SJSA1 (cell line): ENCODE measurements at regions not wholly inside any gene's neighbourhood (a gene's known extent, or its start where the extent isn't known, plus 50 kb on each side); places are given as distances from the start of the nearest gene placed in this dataset.
"Not testable (repeated sequence)": the region's sequence is repeated elsewhere in the genome, so short reads cannot be mapped to it uniquely, and the experiment has no call there.

Experiments
- DNase-seq, 2 experiments: peaks; one replicate each; pipeline ENCODE4 v3.0.0-alpha.2; 2015 to 2020; ENCODE audit warnings: low spot score in 2 of 2, low read depth in 1 of 2
- H3K27ac ChIP-seq: fragments of 250-450 bp; sonication (Bioruptor Pico); 2 replicates; pipeline ENCODE4 v1.5.1; 2020; ENCODE audit warnings: mild to moderate bottlenecking, moderate library complexity
- H3K27me3 ChIP-seq: fragments of 250-450 bp; sonication (Bioruptor Pico); replicated peaks from 2 replicates; pipeline ENCODE4 v1.5.1; 2020; ENCODE audit warnings: mild to moderate bottlenecking, moderate library complexity
- H3K36me3 ChIP-seq: fragments of 250-450 bp; sonication (Bioruptor Pico); 2 replicates; pipeline ENCODE4 v1.5.1; 2020; ENCODE audit warnings: mild to moderate bottlenecking
- H3K4me1 ChIP-seq: fragments of 250-450 bp; sonication (Bioruptor Pico); replicated peaks from 2 replicates; pipeline ENCODE4 v1.6.1; 2021; ENCODE audit warnings: mild to moderate bottlenecking
- H3K4me3 ChIP-seq: fragments of 250-450 bp; sonication (Bioruptor Pico); 2 replicates; pipeline ENCODE4 v1.5.1; 2020; ENCODE audit warnings: mild to moderate bottlenecking
- H3K9me3 ChIP-seq: fragments of 250-450 bp; sonication (Bioruptor Pico); replicated peaks from 2 replicates; pipeline ENCODE4 v1.5.1; 2020; ENCODE audit warnings: mild to moderate bottlenecking

DNA sequence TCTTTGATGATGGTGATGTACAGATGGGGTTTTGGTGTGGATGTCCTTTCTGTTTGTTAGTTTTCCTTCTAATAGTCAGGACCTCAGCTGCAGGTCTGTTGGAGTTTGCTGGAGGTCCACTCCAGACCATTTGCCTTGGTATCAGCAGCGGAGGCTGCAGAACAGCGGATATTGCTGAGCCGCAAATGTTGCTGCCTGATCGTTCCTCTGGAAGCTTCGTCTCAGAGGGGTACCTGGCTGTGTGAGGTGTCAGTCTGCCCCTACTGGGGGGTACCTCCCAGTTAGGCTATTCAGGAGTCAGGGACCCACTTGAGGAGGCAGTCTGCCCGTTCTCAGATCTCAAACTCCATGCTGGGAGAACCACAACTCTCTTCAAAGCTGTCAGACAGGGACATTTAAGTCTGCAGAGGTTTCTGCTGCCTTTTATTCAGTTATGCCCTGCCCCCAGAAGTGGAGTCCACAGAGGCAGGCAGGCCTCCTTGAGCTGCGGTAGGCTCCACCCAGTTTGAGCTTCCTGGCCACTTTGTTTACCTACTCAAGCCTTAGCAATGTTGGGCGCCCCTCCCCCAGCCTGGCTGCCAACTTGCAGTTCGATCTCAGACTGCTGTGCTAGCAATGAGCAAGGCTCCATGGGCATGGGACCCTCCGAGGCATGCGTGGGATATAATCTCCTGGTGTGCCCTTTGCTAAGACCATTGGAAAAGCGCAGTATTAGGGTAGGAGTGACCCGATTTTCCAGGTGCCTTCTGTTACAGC, 264.5 kb downstream of the MATN1 start:
- not testable (repeated sequence) for H3K36me3 ChIP-seq, H3K4me1 ChIP-seq, H3K4me3 ChIP-seq, H3K9me3 ChIP-seq, H3K27me3 ChIP-seq, H3K27ac ChIP-seq
- peak in 1 of 2 experiments; percentile 46 for DNase-seq

DNA sequence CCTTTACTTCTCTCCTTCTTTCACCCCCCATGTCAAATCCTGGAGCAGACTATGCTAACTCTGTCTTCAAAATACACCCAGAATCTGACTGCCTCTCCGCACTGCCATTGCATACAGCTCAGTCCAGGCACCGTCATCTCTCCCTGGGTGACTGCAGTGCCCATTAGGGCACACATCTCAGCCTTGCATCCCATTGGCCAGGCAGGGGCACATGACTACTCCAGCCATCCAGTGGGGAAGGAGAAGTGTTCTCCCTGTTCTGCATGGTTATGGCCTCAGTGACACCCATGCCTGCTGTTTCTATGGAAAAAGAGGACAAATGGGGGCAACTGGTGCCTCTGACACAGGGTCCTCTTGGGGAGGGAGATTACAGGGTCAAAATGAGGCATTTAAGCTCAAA, 270.5 kb downstream of the MATN1 start:
- H3K36me3 ChIP-seq: no peaks in the 10 kb centered on the region
- H3K4me3 ChIP-seq: no peak overlapping the region
- H3K4me1 ChIP-seq: no peaks in the 10 kb centered on the region
- no peak overlapping the region for H3K27ac ChIP-seq
- no peak for DNase-seq
- no peaks in the 10 kb centered on the region for H3K9me3 ChIP-seq
- H3K27me3 ChIP-seq: no peaks in the 10 kb centered on the region

DNA sequence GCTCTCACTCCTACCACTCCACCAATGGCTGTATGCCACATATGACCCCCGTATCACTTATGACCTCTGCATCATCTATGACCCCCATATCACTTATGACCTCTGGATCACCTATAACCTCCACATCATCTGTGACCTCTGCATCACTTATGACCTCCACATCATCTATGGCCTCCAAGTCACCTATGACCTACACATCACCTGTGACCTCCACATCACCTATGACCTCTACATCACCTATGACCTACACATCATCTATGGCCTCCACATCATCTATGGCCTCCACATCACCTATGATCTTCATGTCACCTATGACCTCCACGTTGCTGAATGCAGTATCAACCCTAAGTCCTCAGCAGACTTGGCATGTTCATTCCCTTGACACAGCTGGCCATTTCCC, 271.2 kb downstream of the MATN1 start:
- Histone ChIP-seq H3K4me3 (no peak overlapping the region), H3K27me3 (no peaks in the 10 kb centered on the region), H3K36me3 (no peaks in the 10 kb centered on the region), H3K27ac (no peak overlapping the region), H3K4me1 (no peaks in the 10 kb centered on the region), H3K9me3 (no peaks in the 10 kb centered on the region)
- no peak for DNase-seq

DNA sequence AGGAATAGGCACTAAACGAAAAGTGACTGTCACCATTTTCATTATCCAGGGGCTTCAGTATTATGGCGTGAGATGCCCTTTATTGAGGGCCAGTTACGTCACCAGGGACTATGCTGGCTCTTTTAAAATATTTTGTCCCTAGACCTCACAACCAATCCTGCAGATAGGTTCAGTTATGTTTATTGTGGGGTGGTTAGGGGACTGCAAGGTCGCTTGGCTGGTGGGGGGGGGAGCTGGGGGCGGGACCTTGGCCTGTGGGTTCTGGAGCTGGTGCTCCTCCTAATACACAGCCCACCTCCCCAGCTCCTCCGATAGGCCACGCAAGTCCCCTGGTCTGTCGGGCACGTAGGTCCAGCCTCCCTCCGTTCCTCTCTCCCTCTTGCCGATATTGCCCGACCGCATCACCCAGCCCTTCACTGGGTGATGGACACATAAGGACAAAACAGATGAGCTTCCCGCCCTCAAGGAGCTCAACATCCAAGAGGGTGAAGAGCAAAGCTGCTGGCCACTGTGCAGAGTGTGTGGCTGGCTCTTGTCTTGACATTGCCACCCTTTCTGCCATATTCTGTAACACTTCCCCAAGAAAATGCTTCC, 271.8 kb downstream of the MATN1 start:
- Histone ChIP-seq H3K27me3 (no peaks in the 10 kb centered on the region), H3K9me3 (no peaks in the 10 kb centered on the region)

DNA sequence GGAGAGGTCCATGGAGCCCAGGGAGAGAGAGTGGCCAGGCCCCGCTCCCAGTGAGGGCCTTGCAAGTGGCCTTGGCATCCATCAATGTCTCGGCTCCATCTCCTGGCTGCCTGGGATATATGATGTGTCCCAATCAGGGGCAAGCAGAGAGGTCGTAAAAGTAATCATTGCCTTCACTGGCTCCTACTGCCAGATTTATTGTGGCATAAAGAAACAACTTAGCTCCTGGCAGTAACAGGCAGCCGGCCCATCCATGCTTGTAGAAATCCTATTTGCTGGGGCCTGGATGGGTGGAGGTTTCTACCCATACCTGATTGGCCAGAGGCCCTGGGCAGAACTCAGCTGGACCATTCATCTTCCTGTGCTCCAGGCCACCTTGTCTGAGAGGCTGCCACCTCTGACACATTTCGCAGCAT, 272.6 kb downstream of the MATN1 start:
- Histone ChIP-seq H3K9me3 (no peaks in the 10 kb centered on the region), H3K27ac (no peak overlapping the region), H3K4me3 (no peak overlapping the region), H3K27me3 (no peaks in the 10 kb centered on the region), H3K36me3 (no peaks in the 10 kb centered on the region), H3K4me1 (no peaks in the 10 kb centered on the region)
- DNase-seq: peak in 1 of 2 experiments; percentile 33

More for the DNA sequence above, 271.8 kb downstream of the MATN1 start:
- DNase-seq: peak in 1 of 2 experiments; percentile 29
- no peaks in the 10 kb centered on the region for H3K36me3 ChIP-seq
- no peak overlapping the region for H3K27ac ChIP-seq
- H3K4me1 ChIP-seq: no peaks in the 10 kb centered on the region
- H3K4me3 ChIP-seq: no peak overlapping the region

DNA sequence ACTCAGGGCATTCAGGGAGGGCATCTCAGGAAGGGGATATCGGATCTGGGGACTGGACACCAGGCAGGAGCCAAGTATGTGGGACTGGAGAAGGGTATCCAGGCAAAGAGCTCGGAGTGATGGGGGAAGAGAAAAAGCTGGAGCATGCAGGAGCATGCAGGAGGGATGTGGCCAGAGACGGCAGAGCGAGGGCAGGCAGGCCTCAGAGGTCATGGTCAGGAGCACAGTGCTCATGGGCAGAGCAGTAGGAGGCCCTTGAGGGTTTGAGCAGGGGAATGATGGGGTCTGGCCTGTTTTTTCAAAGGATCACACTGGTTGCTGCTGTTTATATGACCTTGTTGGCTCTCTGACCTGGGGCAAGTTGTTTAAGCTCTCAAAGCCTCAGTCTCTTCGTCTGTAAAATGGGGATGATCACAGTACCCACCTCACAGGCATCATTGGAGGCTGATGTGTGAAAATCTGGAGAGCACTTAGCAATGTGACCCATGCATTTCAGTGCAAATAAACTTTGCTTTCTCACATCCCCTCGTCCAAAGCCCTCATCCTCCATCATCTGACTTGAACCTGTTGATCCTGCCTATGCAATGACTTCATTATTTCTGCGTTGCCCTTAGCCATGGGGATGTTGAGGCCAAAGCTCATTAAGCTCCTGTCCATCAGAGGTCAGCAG, 273.1 kb downstream of the MATN1 start:
- no peak overlapping the region for H3K27ac ChIP-seq

DNA sequence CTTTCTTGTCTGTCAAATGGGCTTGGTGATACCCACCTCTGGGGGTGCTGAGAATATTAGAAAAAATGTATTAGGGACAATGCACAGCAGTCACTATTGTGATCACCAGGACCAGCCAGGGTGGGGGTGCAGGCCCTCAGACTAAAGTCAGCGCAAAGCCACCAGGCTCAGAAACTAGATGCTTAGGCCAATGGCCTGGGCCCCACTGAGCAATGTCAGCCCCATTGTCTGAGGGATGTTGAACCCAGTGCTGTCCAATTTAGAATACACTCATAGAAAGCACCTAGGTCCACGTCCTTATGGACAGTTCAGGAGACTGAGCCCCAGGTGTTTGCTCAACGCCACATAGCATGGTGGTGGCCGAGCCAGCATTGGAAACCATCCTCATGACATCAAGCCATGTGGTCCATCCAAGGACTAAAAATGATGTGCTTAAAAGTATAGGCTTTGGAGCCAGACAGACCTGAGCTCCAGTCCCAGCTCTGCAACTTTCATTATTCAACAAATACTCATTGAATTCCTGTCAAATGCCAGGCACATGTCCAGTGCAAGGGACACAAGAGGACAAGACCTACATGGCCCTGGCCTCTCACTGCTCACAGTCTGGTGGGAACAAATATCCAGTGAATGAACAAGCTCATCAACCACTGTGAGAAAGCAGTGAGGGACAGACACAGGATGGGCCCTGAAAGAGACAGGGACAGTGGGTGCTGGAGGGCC, 273.8 kb downstream of the MATN1 start:
- Histone ChIP-seq H3K27ac (no peak overlapping the region), H3K27me3 (no peaks in the 10 kb centered on the region), H3K36me3 (no peaks in the 10 kb centered on the region), H3K9me3 (no peaks in the 10 kb centered on the region), H3K4me3 (no peak overlapping the region), H3K4me1 (no peaks in the 10 kb centered on the region)
- DNase-seq: no peak

More for the DNA sequence above, 273.1 kb downstream of the MATN1 start:
- H3K9me3 ChIP-seq: no peaks in the 10 kb centered on the region
- no peaks in the 10 kb centered on the region for H3K27me3 ChIP-seq
- H3K4me3 ChIP-seq: no peak overlapping the region
- DNase-seq: no peak
- no peaks in the 10 kb centered on the region for H3K4me1 ChIP-seq
- no peaks in the 10 kb centered on the region for H3K36me3 ChIP-seq

DNA sequence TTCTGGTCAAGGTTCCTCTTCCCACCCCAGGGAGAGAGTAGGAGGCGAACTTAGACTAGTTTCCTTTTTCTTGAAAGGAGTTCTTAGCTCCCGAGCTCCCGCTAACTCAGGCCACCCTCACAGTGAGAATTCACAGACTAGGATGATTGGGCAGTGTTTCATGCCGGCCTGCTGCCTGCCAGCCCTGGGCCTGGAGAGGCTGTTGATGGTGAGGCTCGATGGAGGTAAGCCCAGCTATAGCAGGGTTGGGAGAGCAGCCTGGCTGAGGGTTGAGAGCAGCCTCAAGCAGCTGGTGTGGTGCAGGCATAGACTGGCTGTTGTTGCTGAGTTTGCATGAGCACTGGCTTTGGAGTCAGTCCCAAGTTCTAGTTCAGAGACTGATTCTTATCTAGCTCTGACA, 274.4 kb downstream of the MATN1 start:
- H3K4me1 ChIP-seq: no peaks in the 10 kb centered on the region
- H3K27ac ChIP-seq: no peak overlapping the region
- H3K9me3 ChIP-seq: no peaks in the 10 kb centered on the region
- H3K4me3 ChIP-seq: no peak overlapping the region
- no peaks in the 10 kb centered on the region for H3K36me3 ChIP-seq
- DNase-seq: no peak
- H3K27me3 ChIP-seq: no peaks in the 10 kb centered on the region

DNA sequence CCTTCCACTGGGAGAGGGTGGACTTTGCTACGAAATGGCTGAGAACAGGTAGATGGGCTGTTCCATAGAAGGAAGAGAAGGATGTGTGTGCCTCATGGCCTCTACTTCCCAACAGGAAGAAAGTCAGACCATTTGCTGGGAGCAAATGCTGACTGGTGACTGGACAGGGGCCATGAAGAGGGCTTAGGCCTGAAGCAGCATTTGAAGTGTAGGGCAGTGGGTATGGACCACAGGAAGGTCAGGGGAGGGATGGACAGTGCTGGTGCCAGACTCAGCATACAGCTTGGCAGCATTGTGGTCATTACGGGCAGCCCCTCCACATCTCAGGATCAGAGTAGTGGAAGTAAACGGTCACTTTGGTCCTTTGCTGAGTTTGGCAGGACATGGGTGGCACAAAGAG, 275.7 kb downstream of the MATN1 start:
- no peaks in the 10 kb centered on the region for H3K27me3 ChIP-seq
- H3K27ac ChIP-seq: no peak overlapping the region

DNA sequence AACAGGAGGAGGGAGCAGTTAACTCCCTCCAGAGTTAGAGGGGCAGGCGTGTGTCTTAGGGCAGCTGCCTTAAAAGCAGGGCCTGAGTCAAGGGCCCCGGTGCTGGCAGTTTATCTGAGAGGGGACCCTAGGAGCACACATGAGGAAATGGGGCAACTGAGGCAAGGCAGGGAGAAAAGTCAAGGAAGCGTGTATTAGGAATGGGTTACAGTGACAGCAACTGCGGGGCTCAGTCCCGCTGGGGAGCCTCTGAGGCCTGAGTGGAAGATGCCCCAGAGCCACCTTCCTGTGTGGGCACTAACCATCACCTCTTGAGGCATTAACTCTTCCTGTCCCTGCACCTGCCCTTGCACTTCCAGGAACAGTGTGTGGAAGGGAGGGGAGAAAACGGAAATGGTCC, 276.3 kb downstream of the MATN1 start:
- DNase-seq: peak in 1 of 2 experiments; percentile 28
- Histone ChIP-seq H3K27me3 (no peaks in the 10 kb centered on the region), H3K36me3 (no peaks in the 10 kb centered on the region), H3K4me1 (no peaks in the 10 kb centered on the region), H3K4me3 (no peak overlapping the region), H3K27ac (no peak overlapping the region), H3K9me3 (no peaks in the 10 kb centered on the region)

More for the DNA sequence above, 275.7 kb downstream of the MATN1 start:
- H3K4me3 ChIP-seq: no peak overlapping the region
- no peaks in the 10 kb centered on the region for H3K9me3 ChIP-seq
- peak in 1 of 2 experiments; percentile 19 for DNase-seq
- no peaks in the 10 kb centered on the region for H3K4me1 ChIP-seq
- no peaks in the 10 kb centered on the region for H3K36me3 ChIP-seq

DNA sequence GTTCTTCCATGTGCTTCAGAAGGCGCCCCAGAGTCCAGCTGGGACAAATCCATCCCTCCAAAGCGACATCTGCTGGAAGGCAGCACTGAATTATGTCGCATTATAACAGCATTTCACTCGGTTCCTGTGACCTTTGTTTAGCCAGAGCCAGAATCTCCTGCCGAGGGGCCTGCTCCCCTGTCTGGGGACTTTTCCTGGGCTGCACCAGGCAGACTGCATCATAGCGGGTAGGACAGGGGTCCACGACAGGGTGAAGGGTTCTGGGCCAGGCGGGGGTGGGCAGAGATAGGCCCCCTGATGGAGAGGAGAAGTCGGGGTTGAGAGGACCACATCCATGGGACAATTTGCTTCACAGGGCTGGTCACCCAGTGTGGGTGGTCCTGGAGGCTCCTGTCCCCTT, 276.9 kb downstream of the MATN1 start:
- Histone ChIP-seq H3K27me3 (no peaks in the 10 kb centered on the region), H3K4me1 (no peaks in the 10 kb centered on the region), H3K27ac (no peak overlapping the region), H3K9me3 (no peaks in the 10 kb centered on the region), H3K36me3 (no peaks in the 10 kb centered on the region), H3K4me3 (no peak overlapping the region)
- peak in 1 of 2 experiments; percentile 28 for DNase-seq

DNA sequence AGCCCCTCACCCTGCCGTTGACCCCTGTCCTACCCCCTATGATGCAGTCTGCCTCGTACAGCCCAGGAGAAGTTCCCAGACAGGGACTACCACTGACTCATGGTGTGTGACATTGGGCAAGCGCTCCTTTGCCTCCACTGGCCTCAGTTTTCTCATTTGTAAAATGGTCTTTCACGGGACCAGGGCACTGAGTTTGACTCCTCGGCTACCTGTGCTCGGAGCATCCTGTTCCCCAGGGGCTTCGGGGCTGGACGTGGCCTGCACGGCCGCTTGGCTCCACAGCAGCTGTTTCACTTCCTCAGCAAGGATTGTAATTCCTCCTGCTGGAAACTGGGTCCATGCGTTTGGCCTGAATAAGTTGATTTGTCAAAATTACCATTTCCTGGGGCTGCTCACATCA, 277.3 kb downstream of the MATN1 start:
- Histone ChIP-seq H3K36me3 (no peaks in the 10 kb centered on the region), H3K4me1 (no peaks in the 10 kb centered on the region), H3K27me3 (no peaks in the 10 kb centered on the region), H3K4me3 (no peak overlapping the region), H3K9me3 (no peaks in the 10 kb centered on the region), H3K27ac (no peak overlapping the region)
- DNase-seq: peak in 1 of 2 experiments; percentile 25

DNA sequence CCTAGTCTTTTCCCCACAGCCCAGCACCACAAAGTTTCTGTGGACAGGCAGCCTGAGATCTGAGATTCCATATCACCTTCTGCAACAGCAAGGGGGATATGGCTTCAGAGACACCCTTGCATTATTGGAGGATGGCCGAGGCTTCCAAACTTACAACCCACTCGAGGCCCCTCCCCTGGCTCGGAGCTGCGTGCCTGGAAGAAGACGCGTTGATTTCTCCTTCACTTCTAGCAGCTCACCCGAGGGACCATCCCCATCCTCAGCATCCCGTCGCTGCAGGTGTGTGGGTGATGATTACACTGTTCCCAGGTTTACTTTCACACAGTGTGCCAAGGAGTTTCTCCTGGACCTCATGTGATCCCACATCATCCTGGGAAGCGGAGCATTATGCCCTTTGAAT, 277.9 kb downstream of the MATN1 start:
- Histone ChIP-seq H3K4me1 (no peaks in the 10 kb centered on the region), H3K36me3 (no peaks in the 10 kb centered on the region), H3K27ac (no peak overlapping the region), H3K4me3 (no peak overlapping the region), H3K9me3 (no peaks in the 10 kb centered on the region), H3K27me3 (no peaks in the 10 kb centered on the region)
- peak in 1 of 2 experiments; percentile 29 for DNase-seq

DNA sequence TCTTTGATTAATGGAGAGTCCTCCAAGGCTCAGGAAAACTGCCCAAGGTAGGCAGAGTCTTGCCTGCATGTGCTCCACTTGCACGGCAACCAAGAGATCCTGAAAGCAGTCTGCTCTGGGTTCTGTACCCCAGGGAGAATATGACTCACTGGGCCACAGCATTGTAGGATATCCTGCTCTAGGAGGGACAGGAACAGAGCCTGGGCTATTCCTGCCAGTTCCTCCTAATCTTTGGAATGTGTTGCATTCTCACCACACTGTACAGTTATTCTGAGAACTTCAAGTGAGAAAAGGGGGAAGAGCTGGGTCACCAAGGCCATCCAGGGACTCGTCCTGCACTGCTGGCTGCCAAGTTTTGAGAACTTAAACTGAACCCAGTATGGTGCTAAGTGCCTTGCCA, 278.5 kb downstream of the MATN1 start:
- no peaks in the 10 kb centered on the region for H3K36me3 ChIP-seq
- H3K9me3 ChIP-seq: no peaks in the 10 kb centered on the region
- DNase-seq: peak in 1 of 2 experiments; percentile 18
- no peak overlapping the region for H3K4me3 ChIP-seq
- H3K27ac ChIP-seq: no peak overlapping the region
- no peaks in the 10 kb centered on the region for H3K27me3 ChIP-seq
- no peaks in the 10 kb centered on the region for H3K4me1 ChIP-seq
